Chondrocyte (in vitro differentiated cells): ENCODE measurements at regions not wholly inside any gene's neighbourhood (a gene's known extent, or its start where the extent isn't known, plus 50 kb on each side); places are given as distances from the start of the nearest gene placed in this dataset.
A peak's percentile ranks its signal among the peaks of the same experiment; 100 is the strongest.
"Not testable (repeated sequence)": the region's sequence is repeated elsewhere in the genome, so short reads cannot be mapped to it uniquely, and the experiment has no call there.

ENCODE experiments used
- DNase-seq: peaks from one replicate; pipeline ENCODE4 v3.0.0; 2021; ENCODE audit warnings: mixed read lengths, low spot score
- H3K27ac Mint-ChIP-seq: one replicate; pipeline ENCODE4 v1.8.0; 2021; ENCODE audit warnings: mild to moderate bottlenecking, moderate library complexity, mixed read lengths; ENCODE audit not compliant: unreplicated experiment
- H3K27me3 Mint-ChIP-seq: 2 replicates; pipeline ENCODE4 v1.8.0; 2021; ENCODE audit warnings: low read depth, mixed read lengths
- H3K36me3 Mint-ChIP-seq: 2 replicates; pipeline ENCODE4 v1.8.0; 2021; ENCODE audit warnings: low read depth, mixed read lengths
- H3K4me1 Mint-ChIP-seq: 2 replicates; pipeline ENCODE4 v1.8.0; 2021; ENCODE audit warnings: low read depth, mild to moderate bottlenecking, mixed read lengths
- H3K4me3 Mint-ChIP-seq: one replicate; pipeline ENCODE4 v1.8.0; 2021; ENCODE audit warnings: mild to moderate bottlenecking, moderate library complexity, mixed read lengths; ENCODE audit not compliant: unreplicated experiment
- H3K9me3 Mint-ChIP-seq: 2 replicates; pipeline ENCODE4 v1.8.0; 2021; ENCODE audit warnings: low read depth, mixed read lengths
- TF ChIP-seq, protein P1 (sequence below): fragments of 200-600 bp; sonication (generic); IDR thresholded peaks from 2 replicates; pipeline ENCODE4 v1.5.0; 2021; ENCODE audit warnings: antibody characterized with exemption, mild to moderate bottlenecking, moderate library complexity

DNA sequence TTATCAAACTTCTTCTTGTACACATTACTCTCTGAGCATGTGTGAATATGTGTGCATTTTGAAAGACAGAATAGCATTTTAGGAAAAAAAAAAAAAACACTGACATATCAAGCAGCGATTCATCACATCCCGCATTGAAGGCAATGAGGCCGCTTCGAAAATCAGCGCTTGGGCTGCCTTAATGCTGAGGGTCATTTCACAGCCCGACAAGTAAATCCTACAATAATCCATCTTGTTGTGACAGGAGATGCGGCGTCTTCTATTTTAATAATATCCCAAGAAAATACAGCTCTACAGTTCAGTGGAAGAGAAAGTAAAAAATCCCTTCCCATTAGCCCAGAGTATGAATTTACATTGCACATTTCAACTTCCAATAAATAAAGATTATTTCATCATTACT is 389.2 kb upstream of the GRM7 start:
- DNase-seq: no peak
- Mint-ChIP-seq H3K27ac (no peak overlapping the region), H3K27me3 (no peaks in the 10 kb centered on the region), H3K9me3 (no peaks in the 10 kb centered on the region), H3K4me3 (no peak overlapping the region), H3K4me1 (no peaks in the 10 kb centered on the region), H3K36me3 (no peaks in the 10 kb centered on the region)
- TF ChIP-seq, protein P1, sequence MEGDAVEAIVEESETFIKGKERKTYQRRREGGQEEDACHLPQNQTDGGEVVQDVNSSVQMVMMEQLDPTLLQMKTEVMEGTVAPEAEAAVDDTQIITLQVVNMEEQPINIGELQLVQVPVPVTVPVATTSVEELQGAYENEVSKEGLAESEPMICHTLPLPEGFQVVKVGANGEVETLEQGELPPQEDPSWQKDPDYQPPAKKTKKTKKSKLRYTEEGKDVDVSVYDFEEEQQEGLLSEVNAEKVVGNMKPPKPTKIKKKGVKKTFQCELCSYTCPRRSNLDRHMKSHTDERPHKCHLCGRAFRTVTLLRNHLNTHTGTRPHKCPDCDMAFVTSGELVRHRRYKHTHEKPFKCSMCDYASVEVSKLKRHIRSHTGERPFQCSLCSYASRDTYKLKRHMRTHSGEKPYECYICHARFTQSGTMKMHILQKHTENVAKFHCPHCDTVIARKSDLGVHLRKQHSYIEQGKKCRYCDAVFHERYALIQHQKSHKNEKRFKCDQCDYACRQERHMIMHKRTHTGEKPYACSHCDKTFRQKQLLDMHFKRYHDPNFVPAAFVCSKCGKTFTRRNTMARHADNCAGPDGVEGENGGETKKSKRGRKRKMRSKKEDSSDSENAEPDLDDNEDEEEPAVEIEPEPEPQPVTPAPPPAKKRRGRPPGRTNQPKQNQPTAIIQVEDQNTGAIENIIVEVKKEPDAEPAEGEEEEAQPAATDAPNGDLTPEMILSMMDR: no peak

DNA sequence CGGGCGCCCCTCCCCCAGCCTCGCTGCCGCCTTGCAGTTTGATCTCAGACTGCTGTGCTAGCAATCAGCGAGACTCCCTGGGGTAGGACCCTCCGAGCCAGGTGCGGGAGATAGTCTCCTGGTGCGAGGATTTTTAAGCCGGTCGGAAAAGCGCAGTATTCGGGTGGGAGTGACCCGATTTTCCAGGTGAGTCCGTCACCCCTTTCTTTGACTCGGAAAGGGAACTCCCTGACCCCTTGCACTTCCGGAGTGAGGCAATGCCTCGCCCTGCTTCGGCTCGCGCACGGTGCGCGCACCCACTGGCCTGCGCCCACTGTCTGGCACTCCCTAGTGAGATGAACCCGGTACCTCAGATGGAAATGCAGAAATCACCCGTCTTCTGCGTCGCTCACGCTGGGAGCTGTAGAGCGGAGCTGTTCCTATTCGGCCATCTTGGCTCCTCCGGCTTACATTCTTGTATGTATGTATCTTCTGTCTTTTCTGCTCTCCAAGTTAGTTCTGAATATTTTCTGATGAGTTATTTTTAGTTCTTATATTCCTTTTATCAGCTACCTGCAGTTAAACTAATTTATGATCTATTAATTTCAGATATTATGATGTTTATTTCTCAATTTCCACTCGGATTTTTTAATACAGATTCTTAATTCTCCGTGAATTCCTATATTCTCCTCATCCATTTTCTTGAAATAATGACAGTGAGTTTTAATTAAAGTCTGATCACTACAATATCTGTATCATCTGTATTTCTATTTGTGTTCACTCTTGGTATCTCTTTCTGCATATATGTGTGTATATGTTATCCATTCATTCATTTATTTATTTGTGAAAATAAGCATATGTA is 370.2 kb upstream of the GRM7 start:
- peak overlapping the region; percentile 69 for H3K4me3 Mint-ChIP-seq
- not testable (repeated sequence) for H3K36me3 Mint-ChIP-seq

DNA sequence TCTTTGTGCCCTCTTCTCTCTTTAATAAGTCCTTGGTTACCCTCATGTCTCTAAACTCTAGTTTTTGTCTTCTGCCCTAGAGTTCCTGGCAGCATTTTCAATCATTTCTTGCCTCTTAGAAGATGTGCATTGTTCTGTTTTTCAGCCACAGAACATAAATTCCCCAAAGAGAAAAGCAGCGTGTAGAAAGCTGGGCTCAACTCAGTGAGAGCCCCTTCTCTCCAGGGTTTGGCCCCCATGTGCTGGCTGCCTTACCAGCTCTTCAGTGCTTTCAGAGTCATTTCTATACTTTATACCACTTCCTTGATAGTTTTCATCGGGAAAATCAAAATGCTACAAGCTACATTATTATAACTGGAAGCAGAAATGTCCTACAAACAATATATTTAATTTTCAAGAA is 369.1 kb upstream of the GRM7 start:
- TF ChIP-seq, protein P1: no peak
- Mint-ChIP-seq H3K4me1 (no peaks in the 10 kb centered on the region), H3K36me3 (no peaks in the 10 kb centered on the region), H3K4me3 (no peak overlapping the region), H3K27me3 (no peaks in the 10 kb centered on the region), H3K9me3 (peaks cover 39% of the 10 kb centered on the region), H3K27ac (no peak overlapping the region)
- DNase-seq: no peak

More for the DNA sequence above, 370.2 kb upstream of the GRM7 start:
- H3K9me3 Mint-ChIP-seq: peaks cover 33% of the 10 kb centered on the region
- not testable (repeated sequence) for H3K27ac Mint-ChIP-seq, H3K4me1 Mint-ChIP-seq, H3K27me3 Mint-ChIP-seq, DNase-seq

DNA sequence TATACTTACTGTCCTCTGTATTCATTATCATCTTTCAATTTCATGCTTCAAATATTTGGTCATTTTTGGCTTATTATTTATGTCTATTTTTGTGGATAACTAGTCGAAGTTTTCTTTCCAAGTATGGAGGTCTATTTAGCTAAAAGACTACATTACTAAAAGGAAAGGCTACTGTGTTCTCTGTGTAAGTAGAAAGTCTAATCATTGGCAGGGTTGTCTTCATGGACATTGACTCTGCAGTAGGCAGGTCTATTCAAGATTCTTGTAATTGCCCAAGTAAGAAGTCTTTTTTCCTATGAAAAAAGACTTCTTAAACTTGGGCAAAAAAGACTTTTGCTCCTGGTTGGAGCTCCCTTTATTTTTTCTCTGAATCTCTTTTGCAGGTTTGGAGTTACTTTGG is 368.6 kb upstream of the GRM7 start:
- H3K27ac Mint-ChIP-seq: no peak overlapping the region
- no peak for DNase-seq
- peaks cover 44% of the 10 kb centered on the region for H3K9me3 Mint-ChIP-seq
- TF ChIP-seq, protein P1: no peak
- no peaks in the 10 kb centered on the region for H3K36me3 Mint-ChIP-seq
- H3K4me3 Mint-ChIP-seq: no peak overlapping the region
- no peaks in the 10 kb centered on the region for H3K4me1 Mint-ChIP-seq
- H3K27me3 Mint-ChIP-seq: no peaks in the 10 kb centered on the region

DNA sequence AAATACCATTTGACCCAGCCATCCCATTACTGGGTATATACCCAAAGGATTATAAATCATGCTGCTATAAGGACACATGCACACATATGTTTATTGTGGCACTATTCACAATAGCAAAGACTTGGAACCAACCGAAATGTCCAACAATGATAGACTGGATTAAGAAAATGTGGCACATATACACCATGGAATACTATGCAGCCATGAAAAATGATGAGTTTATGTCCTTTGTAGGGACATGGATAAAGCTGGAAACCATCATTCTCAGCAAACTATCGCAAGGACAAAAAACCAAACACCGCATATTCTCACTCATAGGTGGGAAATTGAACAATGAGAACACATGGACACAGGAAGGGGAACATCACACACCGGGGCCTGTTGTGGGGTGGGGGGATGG is 362.0 kb upstream of the GRM7 start:
- not testable (repeated sequence) for DNase-seq, H3K36me3 Mint-ChIP-seq, H3K4me3 Mint-ChIP-seq, H3K4me1 Mint-ChIP-seq, H3K27ac Mint-ChIP-seq, H3K27me3 Mint-ChIP-seq
- peaks cover 41% of the 10 kb centered on the region for H3K9me3 Mint-ChIP-seq

DNA sequence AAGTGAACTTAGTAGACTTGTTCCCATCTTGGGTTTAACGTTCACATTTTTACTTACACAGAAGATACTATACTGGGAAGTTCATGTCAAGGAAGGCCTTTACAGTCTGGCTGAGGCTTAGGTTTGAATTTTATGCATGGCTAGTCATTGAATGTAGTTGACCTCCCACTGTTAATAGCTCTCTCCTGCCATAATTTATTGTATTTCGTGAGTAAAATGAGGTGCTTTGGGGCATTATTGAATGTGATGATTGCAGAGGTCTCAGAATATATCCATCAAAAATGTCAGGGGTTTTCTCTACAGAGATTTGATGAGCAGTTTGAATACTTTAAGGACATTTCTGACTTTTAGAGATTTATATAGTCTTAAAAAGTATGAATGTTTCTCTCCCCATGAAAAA is 356.6 kb upstream of the GRM7 start:
- TF ChIP-seq, protein P1: no peak
- H3K4me3 Mint-ChIP-seq: no peak overlapping the region
- no peaks in the 10 kb centered on the region for H3K36me3 Mint-ChIP-seq
- peaks cover 40% of the 10 kb centered on the region for H3K9me3 Mint-ChIP-seq
- H3K4me1 Mint-ChIP-seq: no peaks in the 10 kb centered on the region
- no peak overlapping the region for H3K27ac Mint-ChIP-seq
- no peak for DNase-seq
- H3K27me3 Mint-ChIP-seq: no peaks in the 10 kb centered on the region
